HFFc6 (cell line): ENCODE measurements at regions not wholly inside any gene's neighbourhood (a gene's known extent, or its start where the extent isn't known, plus 50 kb on each side); places are given as distances from the start of the nearest gene placed in this dataset.
"Not testable (repeated sequence)": the region's sequence is repeated elsewhere in the genome, so short reads cannot be mapped to it uniquely, and the experiment has no call there.

Source experiments
- DNase-seq: peaks from one replicate; pipeline ENCODE4 v3.0.0-alpha.2; 2018
- H3K27ac Mint-ChIP-seq: 2 replicates; pipeline ENCODE4 v1.8.0; 2020; ENCODE audit warnings: mild to moderate bottlenecking, mixed read lengths
- H3K27me3 Mint-ChIP-seq: 2 replicates; pipeline ENCODE4 v1.8.0; 2021; ENCODE audit warnings: mild to moderate bottlenecking, moderate library complexity, mixed read lengths; ENCODE audit not compliant: insufficient read depth
- H3K36me3 Mint-ChIP-seq: 2 replicates; pipeline ENCODE4 v1.8.0; 2021; ENCODE audit warnings: low read depth, mixed read lengths
- H3K4me1 Mint-ChIP-seq: 2 replicates; pipeline ENCODE4 v1.8.0; 2020; ENCODE audit warnings: low read depth, mixed read lengths
- H3K4me3 Mint-ChIP-seq: 2 replicates; pipeline ENCODE4 v1.8.0; 2020; ENCODE audit warnings: mild to moderate bottlenecking, moderate library complexity, mixed read lengths
- H3K9me3 Mint-ChIP-seq: 2 replicates; pipeline ENCODE4 v1.8.0; 2020; ENCODE audit warnings: mild to moderate bottlenecking, mixed read lengths
- TF ChIP-seq, protein P1 (sequence below): fragments of 200-600 bp; sonication (generic); IDR thresholded peaks from 2 replicates; pipeline ENCODE4 v1.5.0; 2021; ENCODE audit warnings: antibody characterized with exemption, mild to moderate bottlenecking

DNA sequence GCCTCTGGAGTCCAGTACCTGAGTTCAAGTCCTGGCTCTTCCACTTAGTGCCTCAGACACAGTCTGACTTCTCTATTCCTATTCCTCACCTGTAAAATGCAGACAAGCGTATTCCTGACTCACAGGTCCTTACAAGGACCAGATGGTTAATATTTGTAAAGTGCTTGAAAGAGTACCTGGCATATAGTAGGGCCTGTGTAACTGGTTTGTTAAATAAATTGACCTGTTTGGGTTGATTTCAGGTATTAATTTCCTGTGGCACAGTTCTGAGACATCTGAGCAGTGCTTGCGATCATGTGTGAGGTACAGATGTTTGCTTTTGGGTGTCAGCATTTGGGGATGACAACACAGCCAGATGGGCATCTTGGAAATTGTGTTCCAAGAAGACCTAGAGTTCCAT lies 127.5 kb downstream of the APIP start:
- H3K4me1 Mint-ChIP-seq = peaks cover 26% of the 10 kb centered on the region
- no peaks in the 10 kb centered on the region; the same call in 1 of the 2 replicates for H3K36me3 Mint-ChIP-seq
- H3K9me3 Mint-ChIP-seq = no peaks in the 10 kb centered on the region

DNA sequence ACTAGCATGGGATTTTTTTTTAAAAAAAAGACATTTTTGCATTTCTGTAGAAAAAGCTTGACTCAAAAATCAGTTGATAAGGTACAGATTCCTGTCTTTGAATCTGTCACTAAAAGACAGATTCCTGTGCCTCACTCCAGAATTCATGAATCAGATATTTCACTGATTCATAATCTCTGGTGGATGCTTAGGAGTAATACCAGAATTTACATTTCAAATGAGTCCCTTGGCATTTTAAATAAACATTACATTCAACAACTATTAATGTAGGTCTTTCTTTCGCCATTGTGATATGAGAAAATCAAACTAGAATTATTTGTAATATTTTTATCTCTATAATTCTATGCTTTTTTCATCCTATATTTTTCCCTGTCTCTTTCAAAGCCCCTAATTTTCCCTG lies 128.3 kb downstream of the APIP start:
- peaks cover 5% of the 10 kb centered on the region for H3K27me3 Mint-ChIP-seq
- peaks cover 26% of the 10 kb centered on the region for H3K4me1 Mint-ChIP-seq
- no peak overlapping the region for H3K27ac Mint-ChIP-seq
- TF ChIP-seq, protein P1, sequence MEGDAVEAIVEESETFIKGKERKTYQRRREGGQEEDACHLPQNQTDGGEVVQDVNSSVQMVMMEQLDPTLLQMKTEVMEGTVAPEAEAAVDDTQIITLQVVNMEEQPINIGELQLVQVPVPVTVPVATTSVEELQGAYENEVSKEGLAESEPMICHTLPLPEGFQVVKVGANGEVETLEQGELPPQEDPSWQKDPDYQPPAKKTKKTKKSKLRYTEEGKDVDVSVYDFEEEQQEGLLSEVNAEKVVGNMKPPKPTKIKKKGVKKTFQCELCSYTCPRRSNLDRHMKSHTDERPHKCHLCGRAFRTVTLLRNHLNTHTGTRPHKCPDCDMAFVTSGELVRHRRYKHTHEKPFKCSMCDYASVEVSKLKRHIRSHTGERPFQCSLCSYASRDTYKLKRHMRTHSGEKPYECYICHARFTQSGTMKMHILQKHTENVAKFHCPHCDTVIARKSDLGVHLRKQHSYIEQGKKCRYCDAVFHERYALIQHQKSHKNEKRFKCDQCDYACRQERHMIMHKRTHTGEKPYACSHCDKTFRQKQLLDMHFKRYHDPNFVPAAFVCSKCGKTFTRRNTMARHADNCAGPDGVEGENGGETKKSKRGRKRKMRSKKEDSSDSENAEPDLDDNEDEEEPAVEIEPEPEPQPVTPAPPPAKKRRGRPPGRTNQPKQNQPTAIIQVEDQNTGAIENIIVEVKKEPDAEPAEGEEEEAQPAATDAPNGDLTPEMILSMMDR = no peak
- 0 out of 2 replicates have a peak overlapping the region, but pooled peaks have one; percentile 6 for H3K4me3 Mint-ChIP-seq
- no peaks in the 10 kb centered on the region for H3K9me3 Mint-ChIP-seq
- no peaks in the 10 kb centered on the region; the same call in 1 of the 2 replicates for H3K36me3 Mint-ChIP-seq
- no peak for DNase-seq

More for the DNA sequence above, 127.5 kb downstream of the APIP start:
- DNase-seq = no peak
- Mint-ChIP-seq H3K4me3 (no peak overlapping the region), H3K27ac (no peak overlapping the region), H3K27me3 (peaks cover 5% of the 10 kb centered on the region)
- TF ChIP-seq, protein P1 = no peak

DNA sequence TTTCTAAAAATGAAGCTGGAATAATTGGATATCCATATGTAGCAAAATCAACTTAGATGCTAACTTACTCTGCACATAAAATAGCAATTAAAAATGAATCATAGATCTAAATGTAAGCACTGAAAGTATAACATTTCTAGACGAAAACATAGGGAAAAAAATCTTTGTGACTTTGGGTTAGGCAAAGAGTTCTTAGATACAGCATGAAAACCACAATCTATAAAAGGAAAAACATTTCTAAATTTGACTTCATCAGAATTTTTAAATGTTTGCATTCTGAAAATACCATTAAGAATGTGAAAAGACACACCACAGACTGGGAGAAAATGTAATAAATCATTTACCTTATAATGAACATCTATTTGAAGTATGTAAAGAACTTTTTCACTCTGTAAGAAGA lies 128.8 kb downstream of the APIP start:
- TF ChIP-seq, protein P1 = no peak
- Mint-ChIP-seq H3K4me1 (peaks cover 26% of the 10 kb centered on the region), H3K27me3 (peaks cover 5% of the 10 kb centered on the region), H3K36me3 (no peaks in the 10 kb centered on the region; the same call in 1 of the 2 replicates), H3K9me3 (no peaks in the 10 kb centered on the region), H3K27ac (no peak overlapping the region), H3K4me3 (peak overlapping the region; percentile 6; the same call in 1 of the 2 replicates)
- no peak for DNase-seq

DNA sequence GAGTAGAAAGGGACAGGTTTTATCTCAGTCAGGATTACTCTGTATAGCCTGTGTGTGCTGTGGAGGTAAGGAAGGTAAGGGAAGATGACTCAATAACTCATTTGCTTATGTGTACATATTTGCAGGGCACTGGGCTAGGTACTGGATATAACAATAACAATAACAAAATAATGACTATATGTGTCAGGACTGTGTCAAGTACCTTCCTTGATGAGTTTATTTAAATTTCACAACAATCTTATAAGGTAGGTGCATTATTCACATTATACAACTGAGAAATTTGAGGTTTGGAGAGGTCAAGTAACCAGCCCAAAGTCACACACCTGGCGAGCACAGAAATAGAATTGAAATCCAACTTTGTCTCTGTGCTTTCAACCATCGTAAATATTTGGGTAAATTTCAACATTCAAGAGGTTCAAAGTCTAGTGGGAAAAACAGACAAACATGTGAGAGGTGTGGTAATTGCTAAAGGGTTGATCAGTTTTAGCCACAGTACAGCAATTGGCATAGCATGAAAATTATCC lies 131.8 kb downstream of the APIP start:
- Mint-ChIP-seq H3K27me3 (peaks cover 6% of the 10 kb centered on the region), H3K27ac (no peak overlapping the region), H3K4me1 (peaks cover 23% of the 10 kb centered on the region), H3K4me3 (no peak overlapping the region), H3K36me3 (no peaks in the 10 kb centered on the region), H3K9me3 (no peaks in the 10 kb centered on the region)
- TF ChIP-seq, protein P1 = no peak
- DNase-seq = no peak

DNA sequence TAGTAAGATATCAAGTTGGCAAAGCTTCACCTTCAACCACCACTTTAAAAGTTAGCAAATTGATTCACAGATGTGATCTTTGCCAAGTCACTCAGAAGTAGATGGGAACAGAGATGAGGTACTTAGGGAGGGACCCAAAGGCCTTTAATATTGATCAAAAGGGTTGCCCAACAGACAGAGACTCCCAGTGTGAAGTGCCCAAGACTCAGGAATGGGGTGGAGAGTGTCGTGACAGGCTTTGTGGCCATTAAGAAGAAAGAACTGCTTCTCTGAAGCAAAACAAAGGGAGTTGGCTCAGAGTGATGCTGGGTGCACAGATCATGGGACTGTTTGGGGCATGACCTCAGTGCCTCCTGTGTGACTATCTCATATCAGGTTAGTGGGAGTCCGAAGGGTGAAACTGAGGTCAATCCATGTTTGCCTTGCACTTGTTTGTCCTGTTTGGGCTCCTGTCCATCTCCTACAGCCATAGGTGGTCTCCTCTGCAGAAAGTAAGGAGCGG lies 132.3 kb downstream of the APIP start:
- Mint-ChIP-seq H3K9me3 (no peaks in the 10 kb centered on the region), H3K27ac (no peak overlapping the region), H3K36me3 (no peaks in the 10 kb centered on the region), H3K4me3 (no peak overlapping the region), H3K4me1 (peaks cover 18% of the 10 kb centered on the region), H3K27me3 (peaks cover 6% of the 10 kb centered on the region)
- TF ChIP-seq, protein P1 = no peak
- DNase-seq = no peak

DNA sequence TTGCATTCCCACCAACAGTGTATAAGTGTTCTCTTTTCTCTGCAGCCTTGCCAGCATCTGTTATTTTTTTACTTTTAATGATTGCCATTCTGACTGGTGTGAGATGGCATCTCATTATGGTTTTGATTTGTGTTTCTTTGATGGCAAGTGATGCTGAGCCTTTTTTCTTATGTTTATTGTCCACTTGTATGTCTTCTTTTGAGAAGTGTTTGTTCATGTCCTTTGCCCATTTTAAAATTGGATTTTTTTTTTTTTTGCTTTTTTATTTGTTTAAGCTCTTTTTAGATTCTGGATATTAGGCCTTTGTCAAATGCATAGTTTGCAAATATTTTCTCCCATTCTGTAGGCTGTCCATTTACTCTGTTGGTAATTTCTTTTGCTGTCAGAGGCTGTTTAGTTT lies 134.4 kb downstream of the APIP start:
- not testable (repeated sequence) for H3K9me3 Mint-ChIP-seq, H3K36me3 Mint-ChIP-seq, H3K4me3 Mint-ChIP-seq, H3K27me3 Mint-ChIP-seq, H3K27ac Mint-ChIP-seq, H3K4me1 Mint-ChIP-seq, DNase-seq
